IPS DF 6.9 (cell line): ENCODE measurements at regions not wholly inside any gene's neighbourhood (a gene's known extent, or its start where the extent isn't known, plus 50 kb on each side); places are given as distances from the start of the nearest gene placed in this dataset.

Source experiments
- DNase-seq: peaks from one replicate; pipeline ENCODE4 v3.0.0-alpha.2; 2013; ENCODE audit warnings: low read depth, low spot score
- H3K27ac ChIP-seq: one replicate; pipeline ENCODE4 v1.5.1; 2013; ENCODE audit warnings: low read length, control low read depth
- H3K27me3 ChIP-seq: 2 replicates; pipeline ENCODE4 v1.6.1; 2013; ENCODE audit warnings: mild to moderate bottlenecking, low read length; ENCODE audit not compliant: control insufficient read depth, insufficient read depth
- H3K36me3 ChIP-seq: 2 replicates; pipeline ENCODE4 v1.6.1; 2013; ENCODE audit warnings: low read length; ENCODE audit not compliant: control insufficient read depth, insufficient read depth
- H3K4me1 ChIP-seq: 2 replicates; pipeline ENCODE4 v1.6.1; 2013; ENCODE audit warnings: low read length; ENCODE audit not compliant: control insufficient read depth, insufficient read depth
- H3K4me3 ChIP-seq: 2 replicates; pipeline ENCODE4 v1.5.1; 2013; ENCODE audit warnings: mild to moderate bottlenecking, low read length
- H3K9me3 ChIP-seq: 2 replicates; pipeline ENCODE4 v1.6.1; 2013; ENCODE audit warnings: low read length, inconsistent platforms; ENCODE audit not compliant: control insufficient read depth, insufficient read depth
- WGBS: extraction: QIAGEN DNeasy Blood & Tissue Kit; methylation state at CpG from one replicate; pipeline ENCODE4 v1.1.7; 2013; ENCODE audit warnings: mixed read lengths, missing lambda C conversion rate; ENCODE audit not compliant: insufficient read length, insufficient coverage; 5-methylcytosine and 5-hydroxymethylcytosine counted together

- no peak overlapping the region for H3K27ac ChIP-seq
- no peaks in the 10 kb centered on the region for H3K4me1 ChIP-seq
- H3K36me3 ChIP-seq = no peaks in the 10 kb centered on the region
- no CpG with 5 or more reads among the region's 3 CpGs for WGBS
- no peak overlapping the region for H3K4me3 ChIP-seq
- DNase-seq = peak; percentile 50
- H3K27me3 ChIP-seq = no peaks in the 10 kb centered on the region
- no peaks in the 10 kb centered on the region for H3K9me3 ChIP-seq
Measured at GRCh38 chr9:30116673-30117217, 2267.7 kb upstream of the ACO1 start.

- H3K9me3 ChIP-seq = no peaks in the 10 kb centered on the region
- no peak for DNase-seq
- no CpG with 5 or more reads among the region's 5 CpGs for WGBS
- H3K27ac ChIP-seq = no peak overlapping the region
- no peaks in the 10 kb centered on the region for H3K27me3 ChIP-seq
- H3K36me3 ChIP-seq = no peaks in the 10 kb centered on the region
- H3K4me1 ChIP-seq = no peaks in the 10 kb centered on the region
- no peak overlapping the region for H3K4me3 ChIP-seq
Measured at GRCh38 chr9:30120666-30121065, 2263.8 kb upstream of the ACO1 start.

GRCh38 chr9:30121611-30122010 lies 2262.8 kb upstream of the ACO1 start:
- Histone ChIP-seq H3K27me3 (no peaks in the 10 kb centered on the region), H3K4me3 (no peak overlapping the region), H3K27ac (no peak overlapping the region), H3K4me1 (no peaks in the 10 kb centered on the region), H3K9me3 (no peaks in the 10 kb centered on the region), H3K36me3 (no peaks in the 10 kb centered on the region)
- 100% methylated on average over 2 of the region's 4 CpGs for WGBS
- DNase-seq = no peak

GRCh38 chr9:30125881-30126280 lies 2258.6 kb upstream of the ACO1 start:
- DNase-seq = no peak
- Histone ChIP-seq H3K36me3 (no peaks in the 10 kb centered on the region), H3K27me3 (no peaks in the 10 kb centered on the region), H3K4me3 (no peak overlapping the region), H3K4me1 (no peaks in the 10 kb centered on the region), H3K9me3 (no peaks in the 10 kb centered on the region), H3K27ac (no peak overlapping the region)

GRCh38 chr9:30127371-30127770 lies 2257.1 kb upstream of the ACO1 start:
- Histone ChIP-seq H3K36me3 (no peaks in the 10 kb centered on the region), H3K27me3 (no peaks in the 10 kb centered on the region), H3K9me3 (no peaks in the 10 kb centered on the region), H3K27ac (no peak overlapping the region), H3K4me3 (no peak overlapping the region), H3K4me1 (no peaks in the 10 kb centered on the region)
- no peak for DNase-seq

GRCh38 chr9:30140407-30140806 lies 2244.0 kb upstream of the ACO1 start:
- Histone ChIP-seq H3K9me3 (no peaks in the 10 kb centered on the region; the same call in 1 of the 2 replicates), H3K27ac (no peak overlapping the region), H3K4me3 (no peak overlapping the region), H3K36me3 (no peaks in the 10 kb centered on the region), H3K4me1 (peaks cover 2% of the 10 kb centered on the region; the same call in 1 of the 2 replicates), H3K27me3 (no peaks in the 10 kb centered on the region)
- no peak for DNase-seq
- WGBS = no CpG with 5 or more reads among the region's 2 CpGs

GRCh38 chr9:30160570-30160969 lies 2223.9 kb upstream of the ACO1 start:
- Histone ChIP-seq H3K36me3 (no peaks in the 10 kb centered on the region), H3K4me3 (no peak overlapping the region), H3K4me1 (no peaks in the 10 kb centered on the region), H3K9me3 (no peaks in the 10 kb centered on the region), H3K27me3 (no peaks in the 10 kb centered on the region), H3K27ac (no peak overlapping the region)
- WGBS = no CpG with 5 or more reads among the region's 7 CpGs
- DNase-seq = no peak

- Histone ChIP-seq H3K36me3 (no peaks in the 10 kb centered on the region), H3K27ac (no peak overlapping the region), H3K4me3 (no peak overlapping the region), H3K9me3 (no peaks in the 10 kb centered on the region), H3K4me1 (no peaks in the 10 kb centered on the region), H3K27me3 (no peaks in the 10 kb centered on the region)
- no peak for DNase-seq
- no CpG with 5 or more reads among the region's 1 CpG for WGBS
Measured at GRCh38 chr9:30172206-30172605, 2212.2 kb upstream of the ACO1 start.

GRCh38 chr9:30178610-30179009 lies 2205.8 kb upstream of the ACO1 start:
- Histone ChIP-seq H3K27me3 (no peaks in the 10 kb centered on the region), H3K36me3 (no peaks in the 10 kb centered on the region), H3K4me3 (no peak overlapping the region), H3K9me3 (no peaks in the 10 kb centered on the region), H3K27ac (no peak overlapping the region), H3K4me1 (no peaks in the 10 kb centered on the region)
- no peak for DNase-seq

- WGBS = no CpG with 5 or more reads among the region's 6 CpGs
- DNase-seq = no peak
- Histone ChIP-seq H3K36me3 (no peaks in the 10 kb centered on the region), H3K4me3 (no peak overlapping the region), H3K27me3 (no peaks in the 10 kb centered on the region), H3K9me3 (no peaks in the 10 kb centered on the region), H3K27ac (no peak overlapping the region), H3K4me1 (no peaks in the 10 kb centered on the region)
Measured at GRCh38 chr9:30193421-30193820, 2191.0 kb upstream of the ACO1 start.

- no peak for DNase-seq
- no peaks in the 10 kb centered on the region for H3K4me1 ChIP-seq
- H3K9me3 ChIP-seq = no peaks in the 10 kb centered on the region
- no CpG with 5 or more reads among the region's 1 CpG for WGBS
- H3K4me3 ChIP-seq = no peak overlapping the region
- H3K27ac ChIP-seq = no peak overlapping the region
- H3K36me3 ChIP-seq = no peaks in the 10 kb centered on the region
- no peaks in the 10 kb centered on the region for H3K27me3 ChIP-seq
Measured at GRCh38 chr9:30196941-30197340, 2187.5 kb upstream of the ACO1 start.
